CD4-positive, alpha-beta T cell treated with Interleukin-21 for 1 hour (primary cell): ENCODE measurements at regions not wholly inside any gene's neighbourhood (a gene's known extent, or its start where the extent isn't known, plus 50 kb on each side); places are given as distances from the start of the nearest gene placed in this dataset.
"Not testable (repeated sequence)": the region's sequence is repeated elsewhere in the genome, so short reads cannot be mapped to it uniquely, and the experiment has no call there.

Experiments
- DNase-seq: peaks from one replicate; pipeline ENCODE4 v3.0.0-alpha.2; 2020

- no peak for DNase-seq
Measured at GRCh38 chr17:74128456-74129211, 74.8 kb upstream of the RPL38 start.

DNA sequence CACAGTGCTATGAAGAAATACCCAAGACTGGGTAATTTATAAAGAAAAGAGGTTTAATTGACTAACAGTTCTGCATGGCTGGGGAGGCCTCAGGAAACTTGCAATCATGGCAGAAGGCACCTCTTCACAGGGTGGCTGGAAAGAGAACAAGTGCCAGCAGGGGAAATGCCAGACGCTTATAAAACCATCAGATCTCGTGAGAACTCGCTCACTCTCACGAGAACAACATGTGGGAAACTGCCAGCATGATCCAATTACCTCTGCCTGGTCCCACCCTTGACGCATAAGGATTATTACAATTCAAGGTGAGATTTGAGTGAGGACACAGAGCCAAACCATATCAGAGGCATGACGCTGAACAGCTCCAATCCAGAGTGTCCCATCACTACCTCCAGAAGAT is 73.7 kb upstream of the RPL38 start:
- DNase-seq = not testable (repeated sequence)

DNA sequence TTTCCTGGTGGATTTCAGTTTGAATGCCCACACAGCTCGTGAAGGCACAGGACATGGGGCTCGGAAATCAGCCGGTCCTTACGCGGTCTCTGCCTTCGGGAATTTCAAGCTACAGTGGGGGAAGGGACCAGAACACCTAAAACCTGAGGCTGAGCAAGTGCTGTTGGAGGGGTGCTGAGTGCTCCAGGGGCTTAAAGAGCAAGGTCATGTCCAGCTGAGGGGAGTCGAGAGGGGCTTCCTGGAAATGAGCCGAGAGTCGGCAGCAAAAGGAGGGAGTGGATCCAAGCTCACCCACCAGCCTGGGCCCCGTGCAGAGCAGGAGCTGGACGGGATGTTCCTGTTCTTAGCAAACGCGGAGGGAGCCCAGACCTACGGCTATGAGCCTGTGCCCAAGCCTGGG is 73.2 kb upstream of the RPL38 start:
- no peak for DNase-seq

- DNase-seq = no peak
Measured at GRCh38 chr17:74130841-74131240, 72.6 kb upstream of the RPL38 start.

- no peak for DNase-seq
Measured at GRCh38 chr17:74132354-74132753, 71.1 kb upstream of the RPL38 start.

DNA sequence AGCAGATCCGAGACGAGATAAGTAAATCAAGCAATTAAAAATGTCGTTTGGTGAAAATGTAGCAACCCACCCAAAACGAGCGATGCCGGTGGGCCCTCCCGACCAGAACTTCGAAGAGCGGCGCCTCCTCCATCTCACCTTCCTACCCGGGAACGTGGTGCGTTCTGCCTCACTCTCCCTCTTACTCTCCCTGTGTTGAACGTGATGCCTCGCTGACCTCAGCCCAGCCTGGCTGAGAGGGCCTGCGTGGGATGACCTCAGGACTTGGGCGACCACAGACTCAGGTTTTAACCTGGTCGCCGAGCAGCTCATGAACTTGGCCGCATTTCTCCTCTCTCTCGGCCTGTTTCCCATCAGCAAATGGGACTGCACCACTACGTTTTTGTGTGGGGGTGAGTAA is 69.7 kb upstream of the RPL38 start:
- DNase-seq = no peak

DNA sequence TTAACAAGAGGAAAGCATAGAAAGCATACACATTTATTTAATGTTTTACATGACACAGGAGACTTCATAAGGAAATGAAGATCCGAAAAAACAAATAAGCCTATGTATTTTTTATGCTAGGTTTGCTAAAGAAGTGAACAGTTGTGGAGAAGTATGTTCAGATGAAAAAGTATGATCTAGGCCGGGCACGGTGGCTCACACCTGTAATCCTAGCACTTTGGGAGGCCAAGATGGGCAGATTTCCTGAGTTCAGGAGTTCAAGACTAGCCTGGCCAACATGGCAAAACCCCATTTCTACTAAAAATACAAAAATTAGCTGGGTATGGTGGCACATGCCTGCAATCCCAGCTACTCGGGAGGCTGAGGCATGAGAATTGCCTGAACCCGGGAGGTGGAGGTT is 69.2 kb upstream of the RPL38 start:
- not testable (repeated sequence) for DNase-seq

GRCh38 chr17:74134991-74135390 is 68.5 kb upstream of the RPL38 start:
- DNase-seq = no peak

DNA sequence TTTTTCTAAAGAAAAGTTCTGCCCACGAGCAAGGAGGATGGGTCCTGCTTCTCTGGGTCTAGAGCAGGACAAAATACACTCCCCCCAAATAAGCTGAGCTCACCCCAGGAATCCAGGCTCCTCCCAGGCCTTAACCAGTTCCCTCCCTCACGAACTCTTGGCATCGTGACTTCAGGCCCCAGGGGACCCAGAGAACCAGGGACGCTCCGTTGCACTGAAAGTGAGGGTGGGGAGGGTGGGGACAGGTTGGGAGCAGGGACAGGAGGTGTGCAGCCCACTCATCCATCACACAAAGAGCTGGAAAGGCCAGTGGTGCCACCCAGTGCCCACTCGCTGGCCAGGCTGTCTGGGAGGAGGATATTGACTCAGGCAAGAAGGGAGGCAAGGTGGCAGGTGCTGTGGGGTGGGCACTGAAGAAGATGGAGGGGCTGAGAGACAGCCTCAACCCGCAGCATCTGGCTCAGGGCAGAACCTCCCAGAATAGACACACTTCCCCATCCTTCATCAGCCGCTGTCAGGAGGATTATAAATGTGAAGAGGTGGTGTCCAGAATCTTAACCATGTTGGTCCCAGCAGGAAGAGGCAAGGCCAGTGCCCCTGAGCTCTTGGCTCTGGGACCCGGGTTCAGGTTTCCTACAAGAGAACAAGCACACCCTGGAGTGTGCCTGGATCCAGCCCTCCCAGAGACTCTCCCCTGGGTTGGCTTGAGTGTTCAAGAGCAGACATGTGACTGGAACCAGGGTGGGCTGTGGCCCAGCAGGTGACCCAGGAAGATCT is 67.9 kb upstream of the RPL38 start:
- DNase-seq = no peak

DNA sequence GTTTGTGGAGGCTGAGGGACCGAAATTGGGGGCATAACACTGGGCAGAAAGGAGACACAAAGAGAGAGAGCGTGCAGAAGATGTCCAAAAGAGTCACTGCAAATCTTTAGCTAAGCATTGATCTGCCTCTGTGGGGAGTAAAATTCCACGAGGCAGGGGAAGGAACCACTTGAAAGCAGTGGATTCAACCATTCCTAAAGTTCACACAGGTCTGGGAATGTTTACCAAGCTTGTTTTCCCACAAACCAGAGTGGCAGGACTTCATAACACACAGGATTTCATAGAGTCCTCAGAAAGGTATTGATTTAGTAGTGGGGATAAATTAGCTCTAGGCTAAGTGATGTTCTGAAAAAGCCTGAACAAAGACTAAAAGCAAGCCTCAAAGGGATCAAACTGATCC is 66.1 kb upstream of the RPL38 start:
- DNase-seq = no peak

- no peak for DNase-seq
Measured at GRCh38 chr17:74139120-74139519, 64.4 kb upstream of the RPL38 start.

- DNase-seq = no peak
Measured at GRCh38 chr17:74140282-74140681, 63.2 kb upstream of the RPL38 start.

GRCh38 chr17:74141612-74142011 is 61.9 kb upstream of the RPL38 start:
- no peak for DNase-seq

DNA sequence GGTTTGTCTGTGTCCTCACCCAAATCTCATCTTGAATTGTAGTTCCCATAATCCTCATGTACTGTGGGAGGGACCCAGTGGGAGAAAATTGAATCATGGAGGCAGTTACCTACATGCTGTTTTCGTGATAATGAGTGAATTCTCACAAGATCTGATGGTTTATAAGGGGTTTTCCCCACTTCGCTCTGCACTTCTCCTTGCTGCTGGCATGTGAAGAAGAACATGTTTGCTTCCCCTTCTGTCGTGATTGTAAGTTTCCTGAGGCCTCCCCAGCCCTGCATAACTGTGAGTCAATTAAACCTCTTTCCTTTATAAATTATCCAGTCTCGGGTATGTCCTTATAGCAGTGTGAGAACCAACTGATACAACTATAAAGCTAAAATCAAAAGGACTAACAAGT is 60.2 kb upstream of the RPL38 start:
- not testable (repeated sequence) for DNase-seq

- no peak for DNase-seq
Measured at GRCh38 chr17:74145756-74146155, 57.7 kb upstream of the RPL38 start.

DNA sequence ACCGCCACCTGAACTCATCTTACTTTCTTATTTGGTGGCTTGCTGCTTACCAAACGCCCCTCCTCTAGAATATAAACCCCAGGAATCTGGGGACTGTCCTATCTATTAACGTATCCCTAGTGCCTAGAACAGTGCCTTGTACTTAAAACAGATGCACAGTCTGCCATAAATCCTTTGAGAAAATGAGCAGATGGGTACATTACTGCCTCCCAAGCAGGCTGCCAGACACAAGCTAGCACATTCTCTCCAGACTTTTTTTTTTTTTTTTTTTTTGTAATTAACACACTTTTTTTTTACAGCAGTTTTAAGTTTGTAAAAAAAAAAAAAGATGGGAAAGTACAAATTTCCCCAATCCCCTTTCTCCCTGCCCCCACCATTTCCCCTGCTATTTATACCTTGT is 57.3 kb upstream of the RPL38 start:
- DNase-seq = no peak

DNA sequence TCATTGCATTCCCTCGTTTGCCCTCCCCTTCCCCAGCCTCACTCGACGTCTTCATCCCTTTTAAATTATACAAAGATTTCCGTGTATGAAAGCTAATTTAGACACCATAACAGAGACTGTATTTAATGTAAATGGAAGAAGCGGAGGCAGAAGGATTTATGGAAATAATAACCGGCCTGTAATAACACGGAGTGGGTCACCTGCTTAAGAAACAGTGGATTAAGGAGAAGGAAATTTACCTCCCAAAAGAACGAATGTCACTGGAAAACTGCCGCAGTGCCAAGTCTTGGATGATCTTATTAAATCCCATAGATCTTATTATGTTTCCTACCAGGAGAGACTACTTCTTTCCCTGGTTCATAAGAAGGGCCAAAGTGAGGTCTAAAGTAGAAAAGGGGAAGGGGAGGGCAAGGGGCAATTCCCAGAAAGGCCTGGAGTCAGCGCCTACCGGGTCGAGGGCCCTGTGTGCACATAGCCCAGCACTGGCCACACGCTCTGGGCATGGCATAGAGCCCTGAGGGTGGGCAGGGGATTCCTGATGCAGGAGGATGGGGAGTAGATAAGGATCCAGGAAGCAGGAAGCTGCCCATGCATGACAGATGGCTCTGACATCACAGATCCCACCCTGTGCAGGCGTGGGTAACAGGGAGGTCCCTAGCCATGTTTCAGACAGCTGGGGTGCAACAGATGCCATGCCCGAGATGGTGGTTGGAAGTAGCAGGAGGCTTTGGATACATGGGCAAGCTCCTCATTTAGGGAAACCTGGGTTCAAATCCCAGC is 56.2 kb upstream of the RPL38 start:
- no peak for DNase-seq

- no peak for DNase-seq
Measured at GRCh38 chr17:74147966-74148365, 55.5 kb upstream of the RPL38 start.

- no peak for DNase-seq
Measured at GRCh38 chr17:74148446-74148845, 55.0 kb upstream of the RPL38 start.

DNA sequence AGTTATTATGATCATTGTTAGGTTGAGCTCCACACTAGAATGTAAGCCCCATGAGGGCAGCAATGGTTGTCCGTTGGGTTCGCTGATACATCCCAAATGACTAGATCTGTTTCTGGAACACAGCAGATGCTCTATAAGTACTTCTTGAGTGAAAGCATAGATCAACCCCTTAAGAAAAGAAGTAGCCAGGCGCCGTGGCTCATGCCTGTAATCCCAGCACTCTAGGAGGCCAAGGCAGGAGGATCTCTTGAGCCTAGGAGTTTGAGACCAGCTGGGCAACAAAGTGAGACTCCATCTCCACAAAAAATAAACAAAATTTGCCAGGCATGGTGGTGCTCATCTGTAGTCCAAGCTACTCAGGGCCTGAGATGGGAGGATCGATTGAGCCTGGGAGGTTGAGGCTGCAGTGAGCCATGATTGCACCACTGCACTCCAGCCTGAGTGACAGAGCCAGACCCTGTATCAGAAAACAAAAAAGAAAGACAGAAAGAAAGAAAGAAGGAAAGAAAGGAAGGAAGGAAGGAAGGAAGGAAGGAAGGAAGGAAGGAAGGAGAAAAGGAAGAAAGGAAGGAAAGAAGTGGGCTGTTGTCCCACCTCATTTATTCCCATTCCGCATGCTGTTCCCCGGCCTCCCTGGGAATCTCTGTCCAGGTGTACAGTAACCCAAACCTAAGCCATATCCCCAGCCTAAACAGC is 54.4 kb upstream of the RPL38 start:
- no peak for DNase-seq

GRCh38 chr17:74149597-74150427 is 53.7 kb upstream of the RPL38 start:
- DNase-seq = no peak

DNA sequence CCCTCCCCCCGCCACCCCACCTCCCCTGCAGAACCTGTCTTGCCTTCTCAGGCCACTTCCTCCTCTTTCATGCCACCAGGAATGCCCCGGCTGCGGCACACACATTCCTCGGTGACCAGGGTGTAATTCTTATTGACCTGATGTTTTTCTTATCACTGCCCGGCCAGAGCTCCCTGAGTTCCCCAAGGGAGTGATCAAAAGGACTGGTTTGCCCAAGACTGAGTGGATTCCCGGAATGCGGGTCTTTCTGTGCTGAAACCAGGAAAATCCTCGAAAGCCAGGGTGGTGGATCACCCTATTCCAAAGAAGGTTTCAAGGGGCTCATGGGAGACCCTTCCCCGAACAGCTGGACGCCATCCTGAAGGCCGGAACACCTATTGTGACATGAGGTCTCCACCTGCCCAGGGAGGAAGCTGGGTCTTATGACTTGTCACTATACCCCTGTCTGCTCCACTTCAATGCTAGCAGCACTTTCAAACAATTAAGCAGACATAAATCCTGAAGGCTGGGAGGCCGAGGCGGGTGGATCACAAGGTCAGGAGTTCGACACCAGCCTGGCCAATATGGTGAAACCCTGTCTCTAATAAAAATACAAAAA is 53.0 kb upstream of the RPL38 start:
- no peak for DNase-seq
